ENCODE measurements at regions not wholly inside any gene's neighbourhood (a gene's known extent, or its start where the extent isn't known, plus 50 kb on each side); places are given as distances from the start of the nearest gene placed in this dataset.

DNA sequence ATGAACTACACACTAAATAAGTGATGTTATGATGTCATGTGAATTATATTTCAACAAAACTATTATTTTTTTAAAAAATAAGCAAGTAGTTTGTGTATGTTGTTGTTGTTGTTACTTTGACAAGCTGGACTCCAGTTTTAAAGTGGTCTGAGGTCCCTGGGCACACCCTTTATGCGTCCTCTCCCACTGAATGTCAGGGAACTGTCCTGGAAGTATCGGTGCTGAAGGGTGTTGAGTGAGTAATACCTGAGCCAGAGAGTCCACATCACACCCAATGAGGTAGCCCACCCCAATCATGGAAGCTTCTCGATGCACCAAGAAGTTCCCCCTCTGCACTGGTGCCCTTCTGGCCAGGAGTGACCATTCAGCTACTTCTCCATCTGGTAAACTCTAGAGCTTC lies 64.3 kb downstream of the FOXI2 start:
- TF ChIP-seq, protein P1, sequence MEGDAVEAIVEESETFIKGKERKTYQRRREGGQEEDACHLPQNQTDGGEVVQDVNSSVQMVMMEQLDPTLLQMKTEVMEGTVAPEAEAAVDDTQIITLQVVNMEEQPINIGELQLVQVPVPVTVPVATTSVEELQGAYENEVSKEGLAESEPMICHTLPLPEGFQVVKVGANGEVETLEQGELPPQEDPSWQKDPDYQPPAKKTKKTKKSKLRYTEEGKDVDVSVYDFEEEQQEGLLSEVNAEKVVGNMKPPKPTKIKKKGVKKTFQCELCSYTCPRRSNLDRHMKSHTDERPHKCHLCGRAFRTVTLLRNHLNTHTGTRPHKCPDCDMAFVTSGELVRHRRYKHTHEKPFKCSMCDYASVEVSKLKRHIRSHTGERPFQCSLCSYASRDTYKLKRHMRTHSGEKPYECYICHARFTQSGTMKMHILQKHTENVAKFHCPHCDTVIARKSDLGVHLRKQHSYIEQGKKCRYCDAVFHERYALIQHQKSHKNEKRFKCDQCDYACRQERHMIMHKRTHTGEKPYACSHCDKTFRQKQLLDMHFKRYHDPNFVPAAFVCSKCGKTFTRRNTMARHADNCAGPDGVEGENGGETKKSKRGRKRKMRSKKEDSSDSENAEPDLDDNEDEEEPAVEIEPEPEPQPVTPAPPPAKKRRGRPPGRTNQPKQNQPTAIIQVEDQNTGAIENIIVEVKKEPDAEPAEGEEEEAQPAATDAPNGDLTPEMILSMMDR (IDR thresholded peaks at IDR 0.05), result no peak
- TF ChIP-seq POLR2A (IDR thresholded peaks at IDR 0.05), result no peak

Measured in thyroid gland (tissue), 4 donors.